GM12878 (cell line): ENCODE measurements at regions not wholly inside any gene's neighbourhood (a gene's known extent, or its start where the extent isn't known, plus 50 kb on each side); places are given as distances from the start of the nearest gene placed in this dataset.

Experiments
- ATF7 ChIP-seq: fragments of 450-650 bp; IDR thresholded peaks from 2 replicates; pipeline ENCODE4 v1.6.1; 2016; ENCODE audit warnings: low read depth, mild to moderate bottlenecking
- CBX5 ChIP-seq: sonication (generic); IDR thresholded peaks from 2 replicates; pipeline ENCODE4 v1.6.1; 2016; ENCODE audit warnings: low read depth, moderate library complexity, mild to moderate bottlenecking, inconsistent platforms
- CHD1 ChIP-seq: IDR thresholded peaks from 2 replicates; pipeline ENCODE4 v1.6.1; 2012; ENCODE audit warnings: low read depth, low read length, improper control_type of control experiment
- DPF2 ChIP-seq: fragments of 450-650 bp; IDR thresholded peaks from 2 replicates; pipeline ENCODE4 v1.6.1; 2017; ENCODE audit warnings: mild to moderate bottlenecking
- EP300 ChIP-seq, 2 experiments: fragments of 150-350 bp in 1 of 2; IDR thresholded peaks; 2 replicates each; pipeline ENCODE4 v1.6.1; 2011 to 2012; ENCODE audit warnings: low read depth in 2 of 2, low read length in 2 of 2, borderline replicate concordance in 1 of 2, improper control_type of control experiment in 1 of 2, inconsistent platforms in 1 of 2; ENCODE audit not compliant: control insufficient read depth in 1 of 2
- IKZF1 ChIP-seq: fragments of 450-650 bp; conservative IDR thresholded peaks from 2 replicates; pipeline ENCODE4 v1.6.1; 2017; ENCODE audit warnings: antibody characterized with exemption, mild to moderate bottlenecking
- KLF5 ChIP-seq: fragments of 450-650 bp; IDR thresholded peaks from 2 replicates; pipeline ENCODE4 v1.6.1; 2014; ENCODE audit warnings: mild to moderate bottlenecking; ENCODE audit not compliant: partially characterized antibody
- MTA2 ChIP-seq: fragments of 450-650 bp; IDR thresholded peaks from 2 replicates; pipeline ENCODE4 v1.6.1; 2016; ENCODE audit warnings: low read depth, mild to moderate bottlenecking, moderate library complexity
- NBN ChIP-seq: fragments of 450-650 bp; IDR thresholded peaks from 2 replicates; pipeline ENCODE4 v1.6.1; 2016
- NFXL1 ChIP-seq: fragments of 450-650 bp; IDR thresholded peaks from 2 replicates; pipeline ENCODE4 v1.6.1; 2017; ENCODE audit warnings: antibody characterized with exemption, mild to moderate bottlenecking, borderline replicate concordance
- NRF1 ChIP-seq: conservative IDR thresholded peaks from 2 replicates; pipeline ENCODE4 v1.6.1; 2011; ENCODE audit warnings: mild to moderate bottlenecking, low read depth, low read length, improper control_type of control experiment
- POLR2AphosphoS5 ChIP-seq: IDR thresholded peaks from 2 replicates; pipeline ENCODE4 v1.6.1; 2011; ENCODE audit warnings: mild to moderate bottlenecking, low read length, inconsistent platforms
- RAD51 ChIP-seq: fragments of 450-650 bp; IDR thresholded peaks from 2 replicates; pipeline ENCODE4 v1.6.1; 2016; ENCODE audit warnings: moderate library complexity, mild to moderate bottlenecking, inconsistent platforms
- RB1 ChIP-seq: fragments of 450-650 bp; formaldehyde crosslinking; IDR thresholded peaks from 2 replicates; pipeline ENCODE4 v1.6.1; 2017; ENCODE audit warnings: mild to moderate bottlenecking, borderline replicate concordance
- SRF ChIP-seq, 2 experiments: IDR thresholded peaks; 2 replicates each; pipeline ENCODE4 v1.6.1; 2011; ENCODE audit warnings: low read depth in 2 of 2, low read length in 2 of 2, mild to moderate bottlenecking in 1 of 2, moderate library complexity in 1 of 2
- STAT3 ChIP-seq: IDR thresholded peaks from 2 replicates; pipeline ENCODE4 v1.6.1; 2011; ENCODE audit warnings: low read depth, low read length, improper control_type of control experiment
- TCF7 ChIP-seq: IDR thresholded peaks from 2 replicates; pipeline ENCODE4 v1.6.1; 2014; ENCODE audit warnings: antibody characterized with exemption, borderline replicate concordance
- ZBED1 ChIP-seq: IDR thresholded peaks from 2 replicates; pipeline ENCODE4 v1.6.1; 2016; ENCODE audit warnings: borderline replicate concordance
- ZNF207 ChIP-seq: fragments of 450-650 bp; IDR thresholded peaks from 2 replicates; pipeline ENCODE4 v1.6.1; 2014; ENCODE audit warnings: antibody characterized with exemption, mild to moderate bottlenecking, borderline replicate concordance
- ZNF274 ChIP-seq: IDR thresholded peaks from one replicate; pipeline ENCODE4 v1.8.0; 2011; ENCODE audit not compliant: insufficient read length, insufficient read depth
- ZZZ3 ChIP-seq: IDR thresholded peaks from 2 replicates; pipeline ENCODE4 v1.6.1; 2011; ENCODE audit warnings: low read depth; ENCODE audit not compliant: control insufficient read depth, insufficient read length
- TF ChIP-seq, protein P1 (sequence below): fragments of 450-650 bp; IDR thresholded peaks from 2 replicates; pipeline ENCODE4 v1.6.1; 2017; ENCODE audit warnings: low read depth, mild to moderate bottlenecking, moderate library complexity
- TF ChIP-seq, protein P2 (sequence below): fragments of 450-650 bp; formaldehyde crosslinking; IDR thresholded peaks from 2 replicates; pipeline ENCODE4 v1.5.0; 2022; ENCODE audit warnings: mild to moderate bottlenecking, missing genetic modification characterization
- TF ChIP-seq, protein P3 (sequence below): fragments of 450-650 bp; formaldehyde crosslinking; IDR thresholded peaks from 2 replicates; pipeline ENCODE4 v1.4.0; 2022; ENCODE audit warnings: mild to moderate bottlenecking, moderate library complexity

DNA sequence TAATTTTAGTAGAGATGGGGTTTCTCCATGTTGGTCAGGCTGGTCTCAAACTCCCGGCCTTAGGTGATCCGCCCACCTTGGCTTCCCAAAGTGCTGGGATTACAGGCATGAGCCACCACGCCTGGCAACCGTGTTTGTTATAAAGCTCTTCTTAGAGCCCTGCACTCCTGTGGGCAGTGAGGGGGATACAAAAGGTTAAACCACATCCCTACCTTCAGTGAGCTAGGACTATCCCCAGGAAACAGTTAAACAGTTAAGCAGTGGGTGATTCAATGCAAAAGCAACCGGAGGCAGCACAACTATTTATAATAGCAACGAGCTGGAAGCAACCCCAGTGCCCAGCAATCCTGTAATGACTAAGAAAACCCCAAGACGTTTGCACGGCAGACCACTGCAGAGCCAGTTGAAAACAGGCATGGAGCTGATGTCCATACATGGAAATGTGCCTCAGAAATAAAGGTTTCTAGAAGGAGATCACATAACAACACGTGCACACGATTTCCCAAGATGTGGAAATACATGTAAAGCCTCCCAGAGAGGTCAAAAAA is 107.2 kb upstream of the LYZL2 start (continued):
- TF ChIP-seq ZZZ3 (no peak), TCF7 (peak; percentile 72; the same call in 1 of the 2 replicates), RB1 (no peak), STAT3 (no peak), CBX5 (peak; percentile 91), CHD1 (no peak), EP300 (IDR thresholded peaks at IDR 0.05; ENCODE audit: borderline replicate concordance in 1 of 2, control insufficient read depth in 1 of 2, low read depth in 2 of 2, low read length in 2 of 2) (peak; percentile 88 to 95), POLR2AphosphoS5 (peak; percentile 54; the same call in 1 of the 2 replicates), NFXL1 (no peak), NRF1 (no peak), DPF2 (peak; percentile 91), ZNF274 (no peak), SRF (IDR thresholded peaks at IDR 0.05; ENCODE audit: low read depth in 2 of 2, low read length in 2 of 2) (peak; percentile 45 to 95; a peak in 3 of 4 replicates), ZNF207 (no peak), ATF7 (peak; percentile 50; the same call in 1 of the 2 replicates), NBN (peak; percentile 75; the same call in 1 of the 2 replicates), RAD51 (no peak), ZBED1 (peak; percentile 89; the same call in 1 of the 2 replicates), IKZF1 (peak; percentile 98), MTA2 (peak; percentile 90), KLF5 (peak; percentile 53)
- TF ChIP-seq, protein P1, sequence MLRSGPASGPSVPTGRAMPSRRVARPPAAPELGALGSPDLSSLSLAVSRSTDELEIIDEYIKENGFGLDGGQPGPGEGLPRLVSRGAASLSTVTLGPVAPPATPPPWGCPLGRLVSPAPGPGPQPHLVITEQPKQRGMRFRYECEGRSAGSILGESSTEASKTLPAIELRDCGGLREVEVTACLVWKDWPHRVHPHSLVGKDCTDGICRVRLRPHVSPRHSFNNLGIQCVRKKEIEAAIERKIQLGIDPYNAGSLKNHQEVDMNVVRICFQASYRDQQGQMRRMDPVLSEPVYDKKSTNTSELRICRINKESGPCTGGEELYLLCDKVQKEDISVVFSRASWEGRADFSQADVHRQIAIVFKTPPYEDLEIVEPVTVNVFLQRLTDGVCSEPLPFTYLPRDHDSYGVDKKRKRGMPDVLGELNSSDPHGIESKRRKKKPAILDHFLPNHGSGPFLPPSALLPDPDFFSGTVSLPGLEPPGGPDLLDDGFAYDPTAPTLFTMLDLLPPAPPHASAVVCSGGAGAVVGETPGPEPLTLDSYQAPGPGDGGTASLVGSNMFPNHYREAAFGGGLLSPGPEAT = peak; percentile 82
- TF ChIP-seq, protein P2, sequence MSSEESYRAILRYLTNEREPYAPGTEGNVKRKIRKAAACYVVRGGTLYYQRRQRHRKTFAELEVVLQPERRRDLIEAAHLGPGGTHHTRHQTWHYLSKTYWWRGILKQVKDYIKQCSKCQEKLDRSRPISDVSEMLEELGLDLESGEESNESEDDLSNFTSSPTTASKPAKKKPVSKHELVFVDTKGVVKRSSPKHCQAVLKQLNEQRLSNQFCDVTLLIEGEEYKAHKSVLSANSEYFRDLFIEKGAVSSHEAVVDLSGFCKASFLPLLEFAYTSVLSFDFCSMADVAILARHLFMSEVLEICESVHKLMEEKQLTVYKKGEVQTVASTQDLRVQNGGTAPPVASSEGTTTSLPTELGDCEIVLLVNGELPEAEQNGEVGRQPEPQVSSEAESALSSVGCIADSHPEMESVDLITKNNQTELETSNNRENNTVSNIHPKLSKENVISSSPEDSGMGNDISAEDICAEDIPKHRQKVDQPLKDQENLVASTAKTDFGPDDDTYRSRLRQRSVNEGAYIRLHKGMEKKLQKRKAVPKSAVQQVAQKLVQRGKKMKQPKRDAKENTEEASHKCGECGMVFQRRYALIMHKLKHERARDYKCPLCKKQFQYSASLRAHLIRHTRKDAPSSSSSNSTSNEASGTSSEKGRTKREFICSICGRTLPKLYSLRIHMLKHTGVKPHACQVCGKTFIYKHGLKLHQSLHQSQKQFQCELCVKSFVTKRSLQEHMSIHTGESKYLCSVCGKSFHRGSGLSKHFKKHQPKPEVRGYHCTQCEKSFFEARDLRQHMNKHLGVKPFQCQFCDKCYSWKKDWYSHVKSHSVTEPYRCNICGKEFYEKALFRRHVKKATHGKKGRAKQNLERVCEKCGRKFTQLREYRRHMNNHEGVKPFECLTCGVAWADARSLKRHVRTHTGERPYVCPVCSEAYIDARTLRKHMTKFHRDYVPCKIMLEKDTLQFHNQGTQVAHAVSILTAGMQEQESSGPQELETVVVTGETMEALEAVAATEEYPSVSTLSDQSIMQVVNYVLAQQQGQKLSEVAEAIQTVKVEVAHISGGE (CRISPR knock-in tag) = no peak
- TF ChIP-seq, protein P3, sequence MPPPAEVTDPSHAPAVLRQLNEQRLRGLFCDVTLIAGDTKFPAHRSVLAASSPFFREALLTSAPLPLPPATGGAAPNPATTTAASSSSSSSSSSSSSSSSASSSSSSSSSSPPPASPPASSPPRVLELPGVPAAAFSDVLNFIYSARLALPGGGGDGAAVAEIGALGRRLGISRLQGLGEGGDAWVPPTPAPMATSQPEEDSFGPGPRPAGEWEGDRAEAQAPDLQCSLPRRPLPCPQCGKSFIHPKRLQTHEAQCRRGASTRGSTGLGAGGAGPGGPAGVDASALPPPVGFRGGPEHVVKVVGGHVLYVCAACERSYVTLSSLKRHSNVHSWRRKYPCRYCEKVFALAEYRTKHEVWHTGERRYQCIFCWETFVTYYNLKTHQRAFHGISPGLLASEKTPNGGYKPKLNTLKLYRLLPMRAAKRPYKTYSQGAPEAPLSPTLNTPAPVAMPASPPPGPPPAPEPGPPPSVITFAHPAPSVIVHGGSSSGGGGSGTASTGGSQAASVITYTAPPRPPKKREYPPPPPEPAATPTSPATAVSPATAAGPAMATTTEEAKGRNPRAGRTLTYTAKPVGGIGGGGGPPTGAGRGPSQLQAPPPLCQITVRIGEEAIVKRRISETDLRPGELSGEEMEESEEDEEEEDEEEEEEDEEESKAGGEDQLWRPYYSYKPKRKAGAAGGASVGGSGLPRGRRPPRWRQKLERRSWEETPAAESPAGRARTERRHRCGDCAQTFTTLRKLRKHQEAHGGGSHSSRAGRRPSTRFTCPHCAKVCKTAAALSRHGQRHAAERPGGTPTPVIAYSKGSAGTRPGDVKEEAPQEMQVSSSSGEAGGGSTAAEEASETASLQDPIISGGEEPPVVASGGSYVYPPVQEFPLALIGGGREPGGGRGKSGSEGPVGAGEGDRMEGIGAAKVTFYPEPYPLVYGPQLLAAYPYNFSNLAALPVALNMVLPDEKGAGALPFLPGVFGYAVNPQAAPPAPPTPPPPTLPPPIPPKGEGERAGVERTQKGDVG = no peak
